ENCODE measurements at regions not wholly inside any gene's neighbourhood (a gene's known extent, or its start where the extent isn't known, plus 50 kb on each side); places are given as distances from the start of the nearest gene placed in this dataset.

GRCh38 chr13:29993196-29993595, 142.8 kb upstream of the UBL3 start:
- no peak for DNase-seq

DNA sequence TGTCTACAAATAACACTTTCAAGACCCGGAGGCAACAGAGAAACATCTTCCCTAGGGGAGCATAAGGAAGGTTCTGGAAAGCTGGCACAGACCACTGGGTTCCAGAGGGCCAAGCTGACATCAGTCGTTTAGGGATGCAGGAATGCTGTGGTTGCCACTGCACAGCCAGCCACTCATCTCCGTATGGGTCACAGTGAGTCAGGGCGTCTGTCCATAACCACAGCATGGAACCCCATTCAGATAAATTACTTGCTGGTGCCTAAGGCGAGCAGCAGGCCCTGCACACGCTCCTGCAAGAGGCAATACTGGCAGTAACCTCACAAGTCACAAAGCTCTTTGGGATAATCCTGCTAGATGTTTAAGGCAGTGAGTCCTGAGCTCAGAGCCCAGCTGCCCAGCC, 140.9 kb upstream of the UBL3 start:
- DNase-seq = peak; percentile 89

- DNase-seq = no peak
Measured at GRCh38 chr13:29987340-29987739, 136.9 kb upstream of the UBL3 start.

DNA sequence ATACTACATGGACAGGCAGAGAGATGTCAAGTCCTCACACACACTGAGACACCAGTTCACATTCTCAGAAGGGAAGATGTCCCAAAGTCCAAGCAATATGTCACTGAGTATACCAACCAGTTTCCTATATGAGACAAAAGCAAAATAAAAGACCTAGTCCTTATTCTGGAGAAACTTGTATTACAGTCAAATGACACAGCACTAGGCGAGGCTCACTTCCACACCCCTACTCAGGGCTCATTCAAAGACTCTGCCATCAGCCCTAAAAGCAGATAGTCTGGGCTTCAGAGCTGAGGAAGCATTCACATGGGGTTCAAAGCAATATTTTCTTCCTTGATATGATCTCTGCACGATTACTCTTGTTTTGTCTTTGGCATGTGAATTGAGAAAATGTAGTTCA, 129.9 kb upstream of the UBL3 start:
- DNase-seq = no peak

- DNase-seq = no peak
Measured at GRCh38 chr13:29978211-29978610, 127.8 kb upstream of the UBL3 start.

DNA sequence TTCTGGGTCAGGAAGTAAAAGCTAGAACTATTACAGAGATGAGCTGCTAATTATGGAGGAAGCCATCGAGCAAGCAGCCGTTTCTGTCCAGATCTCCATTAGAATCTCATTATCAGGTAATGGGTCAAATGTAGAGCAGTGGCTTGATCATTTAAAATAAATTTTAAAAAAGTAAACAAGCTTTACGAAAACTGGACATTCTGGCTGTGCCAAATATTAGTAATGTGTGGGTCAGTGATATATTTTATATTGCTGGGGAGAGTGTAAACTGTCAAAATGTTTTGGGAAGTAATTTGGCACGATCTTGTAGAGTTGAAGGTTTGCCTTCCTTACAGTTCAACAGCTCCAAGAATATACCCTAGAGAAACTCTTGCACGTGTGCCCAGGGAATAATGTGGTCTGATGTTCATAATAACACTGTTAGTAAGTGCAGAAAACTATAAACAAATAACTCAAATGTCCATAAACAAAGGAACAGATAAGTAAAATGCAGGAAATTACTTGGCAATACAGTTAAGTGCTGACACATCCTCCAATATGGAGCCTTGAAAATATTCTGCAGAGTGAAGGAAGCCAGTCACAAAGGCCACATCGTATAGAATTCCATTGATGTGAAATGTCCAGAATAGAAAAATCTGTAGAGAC, 127.2 kb upstream of the UBL3 start:
- DNase-seq = no peak

DNA sequence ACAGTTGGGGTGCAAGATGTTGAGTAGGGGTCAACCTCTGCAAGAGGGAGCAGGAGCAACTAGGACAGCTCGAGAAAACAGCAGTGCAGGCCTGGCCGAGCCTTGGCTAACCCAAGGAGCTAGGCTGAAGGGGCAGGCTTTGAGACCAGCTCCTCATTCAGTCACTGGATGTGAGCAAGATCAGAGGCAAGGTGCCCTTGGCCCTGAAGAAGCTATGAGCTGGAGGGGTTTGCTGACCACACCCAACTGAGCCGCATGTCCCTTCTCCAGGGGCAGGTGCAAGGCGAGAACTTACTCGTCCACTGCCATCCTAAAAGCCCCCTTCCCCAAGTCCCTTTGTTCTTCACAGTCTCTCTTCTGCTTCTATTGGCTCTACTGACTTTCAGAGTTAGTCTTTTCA, 126.1 kb upstream of the UBL3 start:
- DNase-seq = peak; percentile 26

- no peak for DNase-seq
Measured at GRCh38 chr13:29975283-29975682, 124.9 kb upstream of the UBL3 start.

GRCh38 chr13:29969286-29969685, 118.9 kb upstream of the UBL3 start:
- no peak for DNase-seq

GRCh38 chr13:29964181-29964845, 113.9 kb upstream of the UBL3 start:
- DNase-seq = no peak

DNA sequence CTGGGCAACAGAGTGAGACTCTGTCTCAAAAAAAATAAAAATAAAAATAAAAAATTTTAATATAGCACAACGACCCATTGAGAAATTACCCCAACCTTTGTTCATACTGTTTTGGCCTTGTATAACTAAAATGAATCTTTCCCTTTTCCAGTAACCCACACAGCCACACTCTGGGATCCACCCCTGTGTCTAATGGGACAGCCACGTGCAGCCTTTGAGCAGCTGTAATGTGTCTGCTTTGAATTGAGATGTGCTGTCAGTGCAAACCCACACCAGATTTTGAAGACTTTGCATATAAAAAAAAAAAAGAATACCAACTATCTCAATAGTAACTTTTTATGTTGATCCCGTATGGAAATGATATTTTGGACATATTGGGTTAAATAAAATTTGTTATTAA, 112.7 kb upstream of the UBL3 start:
- DNase-seq = no peak

DNA sequence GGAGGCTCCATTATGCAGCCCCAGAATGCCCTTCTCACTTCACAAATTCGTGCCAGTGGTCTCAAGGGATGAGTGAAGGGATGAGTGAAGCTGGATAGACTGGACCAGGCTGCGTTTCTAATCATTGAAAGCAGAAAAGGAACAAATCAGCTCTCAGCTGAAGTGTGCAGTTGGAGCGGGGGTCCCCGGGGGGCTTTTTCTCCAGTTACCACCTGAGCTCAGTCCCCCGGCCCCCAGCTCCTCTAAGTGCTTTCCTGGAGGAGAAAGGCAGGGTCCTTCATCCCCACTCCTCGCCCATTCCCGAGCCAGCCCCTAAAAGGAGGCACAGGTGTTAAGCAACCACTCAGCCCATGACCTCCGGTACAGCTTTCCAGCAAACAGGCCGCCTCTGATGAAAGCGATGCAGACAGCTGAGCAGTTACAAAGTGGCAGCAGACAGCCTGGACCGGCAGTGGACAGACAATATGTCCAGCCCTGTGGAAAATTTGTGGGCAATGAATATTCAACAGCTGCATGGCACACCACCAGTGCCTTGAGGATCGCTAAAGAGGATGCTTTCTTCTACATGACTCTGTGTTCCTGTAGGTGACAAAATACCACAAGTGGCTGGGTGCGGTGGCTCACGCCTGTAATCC, 110.7 kb upstream of the UBL3 start:
- no peak for DNase-seq

DNA sequence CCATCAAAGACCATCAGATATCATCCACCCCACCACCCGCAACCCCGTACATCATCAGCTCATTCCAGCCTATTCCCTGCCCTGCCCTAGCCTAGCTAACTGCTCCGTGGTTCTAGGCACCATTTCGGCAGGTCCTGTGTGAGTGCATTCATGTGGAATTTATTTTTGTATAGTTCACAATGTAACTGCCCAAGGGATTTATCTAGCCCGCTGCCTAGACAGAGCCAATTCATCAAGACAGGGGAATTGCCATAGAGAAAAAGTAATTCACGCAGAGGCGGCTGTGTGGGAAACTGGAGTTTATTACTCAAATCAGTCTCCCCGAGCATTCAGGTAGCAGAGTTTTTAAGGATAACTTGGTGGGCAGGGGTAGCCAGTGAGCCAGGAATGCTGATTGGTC, 109.2 kb upstream of the UBL3 start:
- no peak for DNase-seq

DNA sequence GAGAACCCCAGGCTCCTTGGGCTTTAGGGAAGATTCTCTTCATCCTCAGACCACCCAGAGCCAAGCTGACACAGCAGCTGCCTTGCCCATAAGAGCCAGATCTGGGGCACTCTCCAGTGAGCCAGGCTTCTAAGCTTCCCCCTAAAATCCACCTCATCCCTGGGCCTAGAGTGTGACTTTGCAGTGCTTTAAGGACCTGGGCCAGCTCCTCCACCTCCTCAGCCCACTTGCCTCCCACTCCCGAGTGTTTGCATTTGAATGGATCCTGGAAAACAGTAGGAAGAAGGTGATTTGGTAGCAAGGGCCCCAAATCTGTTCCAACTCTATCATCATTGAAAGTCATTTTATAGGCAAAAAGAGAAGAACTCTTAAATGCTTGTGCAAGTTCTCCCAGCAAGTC, 108.7 kb upstream of the UBL3 start:
- no peak for DNase-seq

GRCh38 chr13:29958476-29958875, 108.1 kb upstream of the UBL3 start:
- DNase-seq = no peak

DNA sequence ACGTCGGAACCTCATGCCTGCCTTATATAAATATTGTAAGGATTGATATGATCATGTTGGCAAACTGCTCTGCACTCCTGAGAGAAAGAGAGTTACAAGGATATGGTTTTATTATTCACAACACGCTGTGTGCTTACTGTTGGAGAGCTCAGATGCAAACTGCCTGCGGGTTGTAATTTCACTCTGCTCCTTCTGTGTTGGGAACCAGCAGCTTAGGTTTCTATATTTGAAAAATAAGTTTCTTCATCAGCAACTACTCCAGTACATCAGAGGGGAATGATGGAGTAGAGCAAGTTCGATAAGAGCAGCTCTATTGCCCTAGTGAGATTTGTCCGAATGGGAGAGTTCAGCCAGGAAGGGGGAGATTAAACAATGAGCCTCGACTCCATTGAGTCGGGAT, 106.9 kb upstream of the UBL3 start:
- no peak for DNase-seq

- no peak for DNase-seq
Measured at GRCh38 chr13:29956853-29957252, 106.4 kb upstream of the UBL3 start.

DNA sequence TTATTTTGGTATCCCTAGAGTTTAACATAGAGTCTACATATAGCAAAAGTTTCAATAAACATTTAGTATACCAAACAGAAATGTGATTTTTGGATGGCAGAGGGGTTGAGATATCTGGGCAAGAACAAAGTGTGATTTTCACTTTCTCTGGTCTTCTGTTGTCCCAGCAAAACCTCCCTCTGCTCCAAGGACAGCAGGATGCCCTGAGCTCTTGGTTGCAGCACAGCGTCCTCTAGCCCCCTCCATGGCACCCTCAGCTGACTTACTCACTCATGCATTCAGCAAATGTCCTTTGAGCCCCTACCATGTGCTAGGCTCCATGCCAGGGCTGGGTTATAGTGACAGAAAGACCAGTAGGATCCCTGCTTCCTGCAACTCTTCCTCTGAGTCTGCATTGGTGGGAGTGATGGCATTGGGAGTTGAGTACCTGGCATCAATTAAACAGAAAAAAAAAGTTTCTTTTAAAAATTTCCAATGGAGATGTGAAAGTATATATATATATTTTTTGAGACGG, 104.8 kb upstream of the UBL3 start:
- DNase-seq = no peak

DNA sequence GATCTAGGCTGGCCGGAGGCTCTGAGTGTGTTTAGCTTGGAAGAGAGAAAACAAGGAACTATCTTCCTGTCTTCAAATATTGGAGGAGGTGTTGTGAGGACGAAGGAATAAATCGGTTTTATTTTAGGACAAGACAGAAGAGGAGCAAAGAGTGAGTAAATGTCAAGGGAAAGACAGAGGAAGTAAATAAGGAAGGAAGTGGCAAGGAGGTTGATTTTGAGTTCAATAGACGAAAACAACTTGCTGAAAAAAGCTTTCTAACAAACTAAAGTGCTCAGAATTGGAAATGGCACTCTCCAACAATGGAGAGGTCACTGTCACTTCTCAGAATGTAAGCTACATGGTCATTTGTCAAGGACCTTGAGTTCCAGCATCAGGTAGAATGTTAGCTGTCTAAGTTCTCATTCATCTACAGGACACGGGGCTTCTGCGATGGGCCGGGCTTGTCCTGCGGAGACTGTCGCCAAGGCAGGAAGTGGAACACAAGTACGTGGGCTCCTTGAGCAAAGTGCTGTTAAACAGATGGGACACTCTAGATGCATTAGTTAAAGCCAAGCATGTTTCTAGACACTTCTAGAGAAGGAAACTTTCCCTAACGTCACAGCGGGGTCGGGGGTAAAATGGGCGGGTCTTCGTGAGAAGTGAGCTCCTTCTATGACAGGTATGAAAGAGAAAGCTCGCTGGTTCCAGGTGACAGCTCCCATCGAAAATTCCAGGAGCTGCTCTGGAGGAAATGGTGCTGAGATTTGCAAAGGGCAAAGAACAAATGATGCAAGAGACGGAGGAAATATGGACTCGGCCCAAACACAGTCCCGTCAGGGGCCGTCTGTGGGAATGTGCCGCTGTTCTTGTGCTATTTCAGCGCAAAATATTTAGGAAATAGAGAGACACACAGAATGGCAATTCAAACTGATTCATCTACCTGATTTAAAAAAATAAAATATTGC, 103.9 kb upstream of the UBL3 start:
- no peak for DNase-seq

DNA sequence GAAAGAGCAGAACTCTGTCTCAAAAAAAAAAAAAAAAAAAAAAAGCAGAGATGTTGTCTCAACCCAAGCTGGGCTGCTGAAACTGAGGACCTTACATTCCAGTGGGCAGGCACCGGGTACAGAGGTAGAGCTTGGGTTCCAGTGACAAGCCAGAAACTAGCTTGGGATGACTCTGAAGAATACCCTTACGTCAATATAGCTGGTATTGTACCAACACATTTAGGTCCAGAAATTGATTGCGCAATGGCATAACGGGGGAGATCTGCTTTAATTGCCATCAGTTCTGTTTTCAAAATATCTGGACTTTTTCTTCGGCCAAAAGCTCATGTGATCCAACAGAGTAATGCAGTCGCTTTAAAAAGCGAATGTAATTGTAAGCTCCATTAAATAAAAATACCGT, 103.1 kb upstream of the UBL3 start:
- DNase-seq = no peak

- no peak for DNase-seq
Measured at GRCh38 chr13:29952245-29952644, 101.8 kb upstream of the UBL3 start.

GRCh38 chr13:29948791-29949190, 98.4 kb upstream of the UBL3 start:
- DNase-seq = no peak

DNA sequence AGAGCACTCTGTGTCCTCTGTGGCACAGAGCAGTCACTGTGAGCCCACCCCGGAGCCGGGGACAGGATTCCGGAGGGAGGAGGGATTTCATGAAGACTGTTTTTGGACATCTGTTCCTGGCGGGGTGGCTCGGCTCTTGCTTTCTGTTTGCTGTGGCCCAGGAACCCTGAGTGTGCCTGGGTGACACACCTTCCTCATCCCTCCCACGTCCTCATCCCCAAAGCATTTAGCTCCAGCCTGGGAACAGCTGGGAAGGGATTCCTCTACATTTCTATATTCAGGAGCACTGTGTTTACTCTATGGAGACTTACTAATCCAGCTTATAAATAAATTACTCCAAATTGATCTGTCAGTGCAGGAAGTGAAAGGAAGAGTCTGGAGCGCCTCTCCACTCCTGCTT, 97.8 kb upstream of the UBL3 start:
- no peak for DNase-seq

Measured in islet precursor cell (in vitro differentiated cells).